ENCODE measurements at regions not wholly inside any gene's neighbourhood (a gene's known extent, or its start where the extent isn't known, plus 50 kb on each side); places are given as distances from the start of the nearest gene placed in this dataset.

DNA sequence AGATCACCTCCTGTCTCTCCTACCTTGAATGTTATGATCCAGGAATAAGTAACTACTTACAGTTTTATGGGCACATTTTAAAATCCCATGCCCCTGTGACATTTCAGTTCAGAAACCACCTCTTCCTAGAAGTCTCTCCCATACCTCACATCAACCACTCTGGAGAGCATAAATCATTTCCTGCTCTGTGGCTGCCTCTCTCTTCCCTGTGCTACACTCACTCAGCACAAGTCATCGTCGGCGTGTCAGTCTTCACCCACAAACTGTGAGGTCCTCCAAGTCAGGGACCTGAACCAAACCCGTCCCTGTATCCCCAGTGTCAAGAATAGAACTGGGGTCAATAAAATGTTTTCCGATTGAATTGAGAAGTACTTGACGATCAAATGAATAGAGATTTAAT, 863.3 kb downstream of the BCL11B start (continued):
- no peak for TF ChIP-seq AR (CRISPR knock-in tag; IDR thresholded peaks at IDR 0.05)
- no peak for TF ChIP-seq NR2C2 (CRISPR knock-in tag; IDR thresholded peaks at IDR 0.05)
- TF ChIP-seq ELF4 (CRISPR knock-in tag; IDR thresholded peaks at IDR 0.05; ENCODE audit: low read depth), result no peak

GRCh38 chr14:98411154-98411553, 860.8 kb downstream of the BCL11B start:
- H3K36me3 Mint-ChIP-seq, result no peaks in the 10 kb centered on the region
- H3K27ac Mint-ChIP-seq, result no peak overlapping the region
- no peak for TF ChIP-seq FOXP4 (CRISPR knock-in tag; IDR thresholded peaks at IDR 0.05)
- TF ChIP-seq, protein P1, sequence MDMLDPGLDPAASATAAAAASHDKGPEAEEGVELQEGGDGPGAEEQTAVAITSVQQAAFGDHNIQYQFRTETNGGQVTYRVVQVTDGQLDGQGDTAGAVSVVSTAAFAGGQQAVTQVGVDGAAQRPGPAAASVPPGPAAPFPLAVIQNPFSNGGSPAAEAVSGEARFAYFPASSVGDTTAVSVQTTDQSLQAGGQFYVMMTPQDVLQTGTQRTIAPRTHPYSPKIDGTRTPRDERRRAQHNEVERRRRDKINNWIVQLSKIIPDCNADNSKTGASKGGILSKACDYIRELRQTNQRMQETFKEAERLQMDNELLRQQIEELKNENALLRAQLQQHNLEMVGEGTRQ (CRISPR knock-in tag; IDR thresholded peaks at IDR 0.05), result no peak
- TF ChIP-seq EMX1 (CRISPR knock-in tag; IDR thresholded peaks at IDR 0.05), result no peak
- TF ChIP-seq, protein P2, sequence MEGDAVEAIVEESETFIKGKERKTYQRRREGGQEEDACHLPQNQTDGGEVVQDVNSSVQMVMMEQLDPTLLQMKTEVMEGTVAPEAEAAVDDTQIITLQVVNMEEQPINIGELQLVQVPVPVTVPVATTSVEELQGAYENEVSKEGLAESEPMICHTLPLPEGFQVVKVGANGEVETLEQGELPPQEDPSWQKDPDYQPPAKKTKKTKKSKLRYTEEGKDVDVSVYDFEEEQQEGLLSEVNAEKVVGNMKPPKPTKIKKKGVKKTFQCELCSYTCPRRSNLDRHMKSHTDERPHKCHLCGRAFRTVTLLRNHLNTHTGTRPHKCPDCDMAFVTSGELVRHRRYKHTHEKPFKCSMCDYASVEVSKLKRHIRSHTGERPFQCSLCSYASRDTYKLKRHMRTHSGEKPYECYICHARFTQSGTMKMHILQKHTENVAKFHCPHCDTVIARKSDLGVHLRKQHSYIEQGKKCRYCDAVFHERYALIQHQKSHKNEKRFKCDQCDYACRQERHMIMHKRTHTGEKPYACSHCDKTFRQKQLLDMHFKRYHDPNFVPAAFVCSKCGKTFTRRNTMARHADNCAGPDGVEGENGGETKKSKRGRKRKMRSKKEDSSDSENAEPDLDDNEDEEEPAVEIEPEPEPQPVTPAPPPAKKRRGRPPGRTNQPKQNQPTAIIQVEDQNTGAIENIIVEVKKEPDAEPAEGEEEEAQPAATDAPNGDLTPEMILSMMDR (IDR thresholded peaks at IDR 0.05), result no peak
- no peak for TF ChIP-seq NR3C1 (CRISPR knock-in tag; conservative IDR thresholded peaks at IDR 0.05; ENCODE audit: low read depth)
- TF ChIP-seq MYBL2 (CRISPR knock-in tag; IDR thresholded peaks at IDR 0.05), result no peak
- no peak for TF ChIP-seq ZNF121 (CRISPR knock-in tag; IDR thresholded peaks at IDR 0.05)
- CTCF ChIA-PET, result no interaction called here
- H3K4me3 Mint-ChIP-seq, result no peak overlapping the region
- no peak for ATAC-seq
- POLR2A ChIA-PET, result no interaction called here
- no peak for DNase-seq (ENCODE audit: low spot score)
- no peaks in the 10 kb centered on the region for H3K27me3 Mint-ChIP-seq (ENCODE audit: low read depth)
- peaks cover 10% of the 10 kb centered on the region for H3K4me1 Mint-ChIP-seq
- no peaks in the 10 kb centered on the region for H3K9me3 Mint-ChIP-seq

GRCh38 chr14:98412431-98412830, 859.6 kb downstream of the BCL11B start:
- ChIA-PET POLR2A (no interaction called here), CTCF (no interaction called here)
- H3K4me1 Mint-ChIP-seq, result peaks cover 10% of the 10 kb centered on the region
- DNase-seq (ENCODE audit: low spot score) (no peak), ATAC-seq (no peak)
- no peaks in the 10 kb centered on the region for H3K36me3 Mint-ChIP-seq
- H3K9me3 Mint-ChIP-seq, result no peaks in the 10 kb centered on the region
- H3K4me3 Mint-ChIP-seq, result no peak overlapping the region
- no peaks in the 10 kb centered on the region for H3K27me3 Mint-ChIP-seq (ENCODE audit: low read depth)
- H3K27ac Mint-ChIP-seq, result no peak overlapping the region
- TF ChIP-seq, protein P3, sequence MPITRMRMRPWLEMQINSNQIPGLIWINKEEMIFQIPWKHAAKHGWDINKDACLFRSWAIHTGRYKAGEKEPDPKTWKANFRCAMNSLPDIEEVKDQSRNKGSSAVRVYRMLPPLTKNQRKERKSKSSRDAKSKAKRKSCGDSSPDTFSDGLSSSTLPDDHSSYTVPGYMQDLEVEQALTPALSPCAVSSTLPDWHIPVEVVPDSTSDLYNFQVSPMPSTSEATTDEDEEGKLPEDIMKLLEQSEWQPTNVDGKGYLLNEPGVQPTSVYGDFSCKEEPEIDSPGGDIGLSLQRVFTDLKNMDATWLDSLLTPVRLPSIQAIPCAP (CRISPR knock-in tag; IDR thresholded peaks at IDR 0.05), result no peak
- TF ChIP-seq, protein P4, sequence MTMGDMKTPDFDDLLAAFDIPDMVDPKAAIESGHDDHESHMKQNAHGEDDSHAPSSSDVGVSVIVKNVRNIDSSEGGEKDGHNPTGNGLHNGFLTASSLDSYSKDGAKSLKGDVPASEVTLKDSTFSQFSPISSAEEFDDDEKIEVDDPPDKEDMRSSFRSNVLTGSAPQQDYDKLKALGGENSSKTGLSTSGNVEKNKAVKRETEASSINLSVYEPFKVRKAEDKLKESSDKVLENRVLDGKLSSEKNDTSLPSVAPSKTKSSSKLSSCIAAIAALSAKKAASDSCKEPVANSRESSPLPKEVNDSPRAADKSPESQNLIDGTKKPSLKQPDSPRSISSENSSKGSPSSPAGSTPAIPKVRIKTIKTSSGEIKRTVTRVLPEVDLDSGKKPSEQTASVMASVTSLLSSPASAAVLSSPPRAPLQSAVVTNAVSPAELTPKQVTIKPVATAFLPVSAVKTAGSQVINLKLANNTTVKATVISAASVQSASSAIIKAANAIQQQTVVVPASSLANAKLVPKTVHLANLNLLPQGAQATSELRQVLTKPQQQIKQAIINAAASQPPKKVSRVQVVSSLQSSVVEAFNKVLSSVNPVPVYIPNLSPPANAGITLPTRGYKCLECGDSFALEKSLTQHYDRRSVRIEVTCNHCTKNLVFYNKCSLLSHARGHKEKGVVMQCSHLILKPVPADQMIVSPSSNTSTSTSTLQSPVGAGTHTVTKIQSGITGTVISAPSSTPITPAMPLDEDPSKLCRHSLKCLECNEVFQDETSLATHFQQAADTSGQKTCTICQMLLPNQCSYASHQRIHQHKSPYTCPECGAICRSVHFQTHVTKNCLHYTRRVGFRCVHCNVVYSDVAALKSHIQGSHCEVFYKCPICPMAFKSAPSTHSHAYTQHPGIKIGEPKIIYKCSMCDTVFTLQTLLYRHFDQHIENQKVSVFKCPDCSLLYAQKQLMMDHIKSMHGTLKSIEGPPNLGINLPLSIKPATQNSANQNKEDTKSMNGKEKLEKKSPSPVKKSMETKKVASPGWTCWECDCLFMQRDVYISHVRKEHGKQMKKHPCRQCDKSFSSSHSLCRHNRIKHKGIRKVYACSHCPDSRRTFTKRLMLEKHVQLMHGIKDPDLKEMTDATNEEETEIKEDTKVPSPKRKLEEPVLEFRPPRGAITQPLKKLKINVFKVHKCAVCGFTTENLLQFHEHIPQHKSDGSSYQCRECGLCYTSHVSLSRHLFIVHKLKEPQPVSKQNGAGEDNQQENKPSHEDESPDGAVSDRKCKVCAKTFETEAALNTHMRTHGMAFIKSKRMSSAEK (CRISPR knock-in tag; IDR thresholded peaks at IDR 0.05; ENCODE audit: borderline replicate concordance), result no peak
- TF ChIP-seq, protein P5, sequence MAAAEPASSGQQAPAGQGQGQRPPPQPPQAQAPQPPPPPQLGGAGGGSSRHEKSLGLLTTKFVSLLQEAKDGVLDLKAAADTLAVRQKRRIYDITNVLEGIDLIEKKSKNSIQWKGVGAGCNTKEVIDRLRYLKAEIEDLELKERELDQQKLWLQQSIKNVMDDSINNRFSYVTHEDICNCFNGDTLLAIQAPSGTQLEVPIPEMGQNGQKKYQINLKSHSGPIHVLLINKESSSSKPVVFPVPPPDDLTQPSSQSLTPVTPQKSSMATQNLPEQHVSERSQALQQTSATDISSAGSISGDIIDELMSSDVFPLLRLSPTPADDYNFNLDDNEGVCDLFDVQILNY (CRISPR knock-in tag; IDR thresholded peaks at IDR 0.05), result no peak
- TF ChIP-seq RELA (CRISPR knock-in tag; IDR thresholded peaks at IDR 0.05; ENCODE audit: borderline replicate concordance) (no peak), FOXP4 (CRISPR knock-in tag; IDR thresholded peaks at IDR 0.05) (no peak), CBFB (CRISPR knock-in tag; IDR thresholded peaks at IDR 0.05; ENCODE audit: low read depth) (no peak), CREB1 (CRISPR knock-in tag; IDR thresholded peaks at IDR 0.05) (no peak)

All from WTC11 (cell line).